ENCODE measurements at regions not wholly inside any gene's neighbourhood (a gene's known extent, or its start where the extent isn't known, plus 50 kb on each side); places are given as distances from the start of the nearest gene placed in this dataset.

- Histone ChIP-seq H3K9me3 (no peaks in the 10 kb centered on the region), H3K4me1 (ENCODE audit: control insufficient read depth in 1 of 2, insufficient read depth in 1 of 2, low read depth in 1 of 2, low read length in 1 of 2) (no peaks in the 10 kb centered on the region), H3K36me3 (no peaks in the 10 kb centered on the region), H3K27me3 (no peaks in the 10 kb centered on the region), H3K27ac (no peak overlapping the region), H3K4me3 (ENCODE audit: low read depth in 1 of 2, low read length in 1 of 2) (no peak overlapping the region)
- TF ChIP-seq CTCF (IDR thresholded peaks at IDR 0.05): no peak
These were observed 219.0 kb upstream of the EMCN start for GRCh38 chr4:100736641-100737451.

GRCh38 chr4:100728861-100729260, 211.0 kb upstream of the EMCN start:
- no peaks in the 10 kb centered on the region for H3K36me3 ChIP-seq

GRCh38 chr4:100722866-100723459, 205.1 kb upstream of the EMCN start:
- H3K4me1 ChIP-seq (ENCODE audit: control insufficient read depth in 1 of 2, insufficient read depth in 1 of 2, low read depth in 1 of 2, low read length in 1 of 2): no peaks in the 10 kb centered on the region

More at GRCh38 chr4:100728861-100729260, 211.0 kb upstream of the EMCN start:
- no peaks in the 10 kb centered on the region for H3K4me1 ChIP-seq (ENCODE audit: control insufficient read depth in 1 of 2, insufficient read depth in 1 of 2, low read depth in 1 of 2, low read length in 1 of 2)
- H3K9me3 ChIP-seq: no peaks in the 10 kb centered on the region
- H3K27ac ChIP-seq: no peak overlapping the region
- TF ChIP-seq CTCF (IDR thresholded peaks at IDR 0.05): no peak
- no peak overlapping the region for H3K4me3 ChIP-seq (ENCODE audit: low read depth in 1 of 2, low read length in 1 of 2)
- no peaks in the 10 kb centered on the region for H3K27me3 ChIP-seq

GRCh38 chr4:100722133-100722532, 204.3 kb upstream of the EMCN start:
- no peaks in the 10 kb centered on the region for H3K36me3 ChIP-seq
- no peaks in the 10 kb centered on the region for H3K27me3 ChIP-seq
- no peak overlapping the region for H3K27ac ChIP-seq
- no peak overlapping the region for H3K4me3 ChIP-seq (ENCODE audit: low read depth in 1 of 2, low read length in 1 of 2)
- TF ChIP-seq CTCF (IDR thresholded peaks at IDR 0.05): no peak
- H3K4me1 ChIP-seq (ENCODE audit: control insufficient read depth in 1 of 2, insufficient read depth in 1 of 2, low read depth in 1 of 2, low read length in 1 of 2): no peaks in the 10 kb centered on the region
- no peaks in the 10 kb centered on the region for H3K9me3 ChIP-seq

More at GRCh38 chr4:100722866-100723459, 205.1 kb upstream of the EMCN start:
- H3K36me3 ChIP-seq: no peaks in the 10 kb centered on the region
- no peak overlapping the region for H3K27ac ChIP-seq
- TF ChIP-seq CTCF (IDR thresholded peaks at IDR 0.05): no peak
- no peaks in the 10 kb centered on the region for H3K27me3 ChIP-seq
- no peaks in the 10 kb centered on the region for H3K9me3 ChIP-seq
- no peak overlapping the region for H3K4me3 ChIP-seq (ENCODE audit: low read depth in 1 of 2, low read length in 1 of 2)

GRCh38 chr4:100721490-100721889, 203.7 kb upstream of the EMCN start:
- H3K27ac ChIP-seq: no peak overlapping the region
- H3K36me3 ChIP-seq: no peaks in the 10 kb centered on the region
- H3K4me3 ChIP-seq (ENCODE audit: low read depth in 1 of 2, low read length in 1 of 2): no peak overlapping the region
- no peaks in the 10 kb centered on the region for H3K27me3 ChIP-seq
- no peaks in the 10 kb centered on the region for H3K9me3 ChIP-seq
- no peaks in the 10 kb centered on the region for H3K4me1 ChIP-seq (ENCODE audit: control insufficient read depth in 1 of 2, insufficient read depth in 1 of 2, low read depth in 1 of 2, low read length in 1 of 2)
- TF ChIP-seq CTCF (IDR thresholded peaks at IDR 0.05): no peak
